Natural killer cell (primary cell): ENCODE measurements at regions not wholly inside any gene's neighbourhood (a gene's known extent, or its start where the extent isn't known, plus 50 kb on each side); places are given as distances from the start of the nearest gene placed in this dataset.

Experiments
- ATAC-seq, 3 donors: fragments of 150-1000 bp in 2 of 3; fragments of 200-7000 bp in 1 of 3; cut with Tn5 transposase; 1 replicate in 1 of 3; 2 replicates in 2 of 3; pipeline ENCODE4 v1.10.0; 2021; ENCODE audit warnings: mild to moderate bottlenecking in 2 of 3, moderate library complexity in 2 of 3
- DNase-seq, 2 donors: peaks; one replicate each; pipeline versions ENCODE4 v3.0.0 to v3.0.0-alpha.2; 2013 to 2021; ENCODE audit warnings: mixed read lengths in 1 of 2
- H3K27ac ChIP-seq: one replicate; pipeline ENCODE4 v1.5.1; 2013; ENCODE audit warnings: mild to moderate bottlenecking, low read length
- H3K27me3 ChIP-seq: one replicate; pipeline ENCODE4 v1.6.1; 2013; ENCODE audit warnings: low read length; ENCODE audit not compliant: control insufficient read depth, insufficient read depth
- H3K36me3 ChIP-seq: one replicate; pipeline ENCODE4 v1.6.1; 2013; ENCODE audit warnings: low read length; ENCODE audit not compliant: control insufficient read depth, insufficient read depth
- H3K4me1 ChIP-seq: one replicate; pipeline ENCODE4 v1.6.1; 2013; ENCODE audit warnings: low read length; ENCODE audit not compliant: control insufficient read depth, insufficient read depth
- H3K4me3 ChIP-seq: one replicate; pipeline ENCODE4 v1.5.1; 2013; ENCODE audit warnings: low read length
- H3K9me3 ChIP-seq: one replicate; pipeline ENCODE4 v1.6.1; 2013; ENCODE audit warnings: low read length; ENCODE audit not compliant: control insufficient read depth, insufficient read depth
- H3K27ac Mint-ChIP-seq, 2 donors: one replicate each; pipeline ENCODE4 v1.8.0; 2022; ENCODE audit warnings: mild to moderate bottlenecking in 2 of 2, mixed read lengths in 2 of 2, moderate library complexity in 1 of 2
- H3K27me3 Mint-ChIP-seq, 2 donors: one replicate each; pipeline ENCODE4 v1.8.0; 2022; ENCODE audit warnings: low read depth in 2 of 2, mixed read lengths in 2 of 2
- H3K36me3 Mint-ChIP-seq: one replicate; pipeline ENCODE4 v1.8.0; 2022; ENCODE audit warnings: mixed read lengths
- H3K4me1 Mint-ChIP-seq, 2 donors: one replicate each; pipeline ENCODE4 v1.8.0; 2022; ENCODE audit warnings: mixed read lengths in 2 of 2
- H3K4me3 Mint-ChIP-seq: one replicate; pipeline ENCODE4 v1.8.0; 2022; ENCODE audit warnings: mild to moderate bottlenecking, moderate library complexity, mixed read lengths
- H3K9me3 Mint-ChIP-seq, 2 donors: one replicate each; pipeline ENCODE4 v1.8.0; 2022; ENCODE audit warnings: mixed read lengths in 2 of 2
- CTCF ChIP-seq: fragments of 200-600 bp; IDR thresholded peaks from one replicate; pipeline ENCODE4 v1.8.0; 2022; ENCODE audit warnings: antibody characterized with exemption
- WGBS: methylation state at CpG from one replicate; pipeline ENCODE4 v1.1.7; 2013; ENCODE audit warnings: missing lambda C conversion rate; ENCODE audit not compliant: insufficient coverage; 5-methylcytosine and 5-hydroxymethylcytosine counted together
- intact Hi-C: fragments of 100-400 bp; cut with micrococcal nuclease; formaldehyde crosslinking; loops from one replicate; pipeline ENCODE4 v1.14.2; 2022

GRCh38 chr14:36465178-36465577 is 54.9 kb downstream of the NKX2-1 start:
- Mint-ChIP-seq H3K9me3 (no peaks in the 10 kb centered on the region), H3K27ac (no peak overlapping the region), H3K27me3 (peaks cover 0 to 2% of the 10 kb centered on the region in 2 donors), H3K4me1 (no peaks in the 10 kb centered on the region), H3K4me3 (no peak overlapping the region), H3K36me3 (no peaks in the 10 kb centered on the region)
- Histone ChIP-seq H3K36me3 (no peaks in the 10 kb centered on the region), H3K4me1 (no peaks in the 10 kb centered on the region), H3K4me3 (no peak overlapping the region), H3K9me3 (no peaks in the 10 kb centered on the region), H3K27me3 (no peaks in the 10 kb centered on the region), H3K27ac (no peak overlapping the region)
- intact Hi-C loops = no loop called here
- WGBS = 74% methylated on average over 4 of the region's 4 CpGs
- no peak for TF ChIP-seq CTCF
- DNase-seq (no peak), ATAC-seq (no peak)

GRCh38 chr14:36462890-36463289 is 57.1 kb downstream of the NKX2-1 start:
- no peak for TF ChIP-seq CTCF
- WGBS = no CpG with 5 or more reads among the region's 1 CpG
- H3K4me1 Mint-ChIP-seq = no peaks in the 10 kb centered on the region
- H3K27me3 Mint-ChIP-seq = peaks cover 0 to 3% of the 10 kb centered on the region in 2 donors
- H3K27ac ChIP-seq = no peak overlapping the region
- H3K4me1 ChIP-seq = no peaks in the 10 kb centered on the region
- no peak overlapping the region for H3K4me3 Mint-ChIP-seq
- no peaks in the 10 kb centered on the region for H3K9me3 ChIP-seq
- intact Hi-C loops = no loop called here
- H3K27me3 ChIP-seq = no peaks in the 10 kb centered on the region
- DNase-seq (no peak), ATAC-seq (no peak)
- no peaks in the 10 kb centered on the region for H3K36me3 ChIP-seq
- H3K36me3 Mint-ChIP-seq = no peaks in the 10 kb centered on the region
- no peaks in the 10 kb centered on the region for H3K9me3 Mint-ChIP-seq
- no peak overlapping the region for H3K27ac Mint-ChIP-seq
- no peak overlapping the region for H3K4me3 ChIP-seq

GRCh38 chr14:36455241-36455627 is 64.8 kb downstream of the NKX2-1 start:
- DNase-seq (no peak), ATAC-seq (no peak)
- Histone ChIP-seq H3K4me1 (no peaks in the 10 kb centered on the region), H3K36me3 (no peaks in the 10 kb centered on the region), H3K9me3 (peaks cover 3% of the 10 kb centered on the region), H3K4me3 (no peak overlapping the region), H3K27me3 (no peaks in the 10 kb centered on the region), H3K27ac (no peak overlapping the region)
- TF ChIP-seq CTCF = no peak
- Mint-ChIP-seq H3K27ac (no peak overlapping the region), H3K27me3 (peaks cover 0 to 2% of the 10 kb centered on the region in 2 donors), H3K36me3 (no peaks in the 10 kb centered on the region), H3K9me3 (peaks cover 0 to 2% of the 10 kb centered on the region in 2 donors), H3K4me1 (no peaks in the 10 kb centered on the region), H3K4me3 (no peak overlapping the region)
- 87% methylated on average over 1 of the region's 2 CpGs for WGBS
- intact Hi-C loops = no loop called here

GRCh38 chr14:36454599-36455240 is 65.3 kb downstream of the NKX2-1 start:
- ATAC-seq = no peak
- no peaks in the 10 kb centered on the region for H3K4me1 Mint-ChIP-seq

More at GRCh38 chr14:36454599-36455240, 65.3 kb downstream of the NKX2-1 start:
- Mint-ChIP-seq H3K9me3 (peaks cover 0 to 2% of the 10 kb centered on the region in 2 donors), H3K27me3 (peaks cover 0 to 2% of the 10 kb centered on the region in 2 donors), H3K4me3 (no peak overlapping the region), H3K27ac (no peak overlapping the region), H3K36me3 (no peaks in the 10 kb centered on the region)
- Histone ChIP-seq H3K9me3 (peaks cover 3% of the 10 kb centered on the region), H3K4me3 (no peak overlapping the region), H3K4me1 (no peaks in the 10 kb centered on the region), H3K36me3 (no peaks in the 10 kb centered on the region), H3K27me3 (no peaks in the 10 kb centered on the region), H3K27ac (no peak overlapping the region)
- WGBS = 26% methylated on average over 5 of the region's 5 CpGs
- intact Hi-C loops = no loop called here
- TF ChIP-seq CTCF = no peak
- no peak for DNase-seq
